Skeletal muscle cell (primary cell): ENCODE measurements at regions not wholly inside any gene's neighbourhood (a gene's known extent, or its start where the extent isn't known, plus 50 kb on each side); places are given as distances from the start of the nearest gene placed in this dataset.
"Not testable (repeated sequence)": the region's sequence is repeated elsewhere in the genome, so short reads cannot be mapped to it uniquely, and the experiment has no call there.

Experiments used
- DNase-seq: peaks from one replicate; pipeline ENCODE4 v3.0.0-alpha.2; 2010; ENCODE audit warnings: low read depth
- H3K4me3 ChIP-seq: 2 replicates; pipeline ENCODE4 v1.5.1; 2011; ENCODE audit warnings: low read depth, mild to moderate bottlenecking, control low read depth, low read length, moderate library complexity

DNA sequence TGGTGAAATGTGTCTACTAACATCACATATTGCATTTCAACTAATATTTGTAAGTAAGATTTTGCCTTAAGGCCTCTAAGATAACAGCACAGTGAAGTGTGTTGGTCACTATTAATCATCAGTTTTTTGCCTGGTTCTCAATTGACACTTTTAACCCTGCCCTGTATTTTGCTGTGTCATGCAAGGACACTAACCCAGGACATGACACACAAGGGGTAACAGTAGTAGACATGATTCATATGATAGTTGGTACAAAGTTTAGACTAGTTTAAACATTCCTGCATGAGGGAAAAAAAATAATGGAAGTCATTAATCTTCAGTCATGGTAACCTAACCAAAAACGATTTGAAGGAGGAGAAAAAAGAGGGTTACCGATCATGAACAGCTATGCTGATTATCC, 207.0 kb downstream of the DEPDC1B start:
- H3K4me3 ChIP-seq = no peak overlapping the region
- DNase-seq = no peak

DNA sequence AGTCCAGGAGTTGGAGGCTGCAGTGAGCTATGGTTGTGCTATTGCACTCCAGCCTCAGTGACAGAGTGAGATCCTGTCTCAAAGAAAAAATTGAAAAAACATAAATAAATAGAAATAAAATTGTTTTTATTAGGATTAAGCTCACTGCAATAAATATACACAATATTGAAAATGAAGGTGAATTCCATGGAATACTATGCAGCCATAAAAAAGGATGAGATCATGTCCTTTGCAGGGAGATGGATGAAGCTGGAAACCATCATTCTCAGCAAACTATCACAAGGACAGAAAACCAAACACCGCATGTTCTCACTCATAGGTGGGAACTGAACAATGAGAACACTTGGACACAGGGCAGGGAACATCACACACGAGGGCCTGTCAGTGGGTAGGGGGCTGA, 207.6 kb downstream of the DEPDC1B start:
- H3K4me3 ChIP-seq, DNase-seq: not testable (repeated sequence)

DNA sequence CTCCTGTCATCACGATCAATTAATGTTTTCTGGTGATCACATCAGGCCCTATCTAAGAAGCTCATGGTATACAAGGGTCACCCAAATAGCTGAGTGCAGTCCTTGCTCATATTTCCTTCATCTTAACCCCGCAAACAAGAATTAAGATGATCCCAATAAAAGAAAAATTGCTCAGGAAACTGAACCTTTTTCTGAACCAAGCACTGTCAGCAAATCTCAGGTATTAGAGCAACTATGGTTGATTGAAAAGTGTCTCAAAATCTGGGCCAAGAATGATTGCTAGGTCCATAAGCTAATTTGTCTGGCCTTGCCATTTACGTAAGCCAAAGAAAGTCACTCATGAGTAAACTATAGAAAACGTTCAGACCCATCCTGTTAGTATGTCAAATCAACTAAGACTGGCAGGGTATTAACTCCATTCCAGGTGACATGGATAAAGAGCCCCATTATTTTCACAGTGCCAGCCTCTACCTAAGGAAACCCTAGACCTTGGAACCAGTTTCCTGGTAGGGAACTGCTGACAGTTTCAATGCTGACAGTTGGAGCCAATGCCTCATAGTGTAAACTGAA, 209.3 kb downstream of the DEPDC1B start:
- DNase-seq = no peak
- no peak overlapping the region for H3K4me3 ChIP-seq

DNA sequence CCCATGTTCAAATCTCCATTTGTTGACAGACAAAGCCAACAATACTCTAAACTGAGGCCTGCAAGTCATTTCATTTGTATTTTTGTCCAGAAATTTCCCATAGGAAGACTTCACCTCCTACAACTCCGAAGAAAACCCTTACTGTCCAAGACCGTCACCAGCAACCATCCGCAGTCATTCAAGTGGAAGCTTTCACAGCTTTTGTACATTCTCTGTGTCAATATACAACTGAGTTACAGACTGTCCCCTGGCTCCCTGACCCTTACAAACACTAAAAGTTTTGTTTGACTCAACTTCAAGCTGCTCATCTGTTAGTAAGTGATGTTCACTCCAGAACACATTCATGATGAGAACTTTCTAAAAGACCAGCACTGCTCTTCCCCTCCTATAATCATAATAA, 210.1 kb downstream of the DEPDC1B start:
- no peak overlapping the region for H3K4me3 ChIP-seq
- no peak for DNase-seq

DNA sequence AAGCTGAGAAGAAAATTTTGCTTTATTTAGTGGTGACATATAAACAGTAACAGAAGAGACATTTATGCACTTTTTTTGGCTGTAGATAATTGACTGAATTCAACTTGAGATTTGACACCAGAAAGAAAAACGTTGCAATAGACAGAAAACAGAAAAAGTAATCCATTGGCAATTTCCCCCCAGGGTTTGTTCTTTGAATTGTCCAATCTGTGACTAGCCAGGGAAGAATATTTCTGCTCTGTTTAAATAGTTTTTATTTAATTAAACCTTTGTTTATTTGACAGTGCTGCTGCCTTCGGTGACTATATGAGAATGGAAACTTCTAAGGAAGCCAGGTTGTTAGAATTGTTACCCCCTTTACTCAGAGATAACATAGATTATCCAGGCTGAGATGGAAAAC, 210.6 kb downstream of the DEPDC1B start:
- no peak overlapping the region for H3K4me3 ChIP-seq
- DNase-seq = no peak

DNA sequence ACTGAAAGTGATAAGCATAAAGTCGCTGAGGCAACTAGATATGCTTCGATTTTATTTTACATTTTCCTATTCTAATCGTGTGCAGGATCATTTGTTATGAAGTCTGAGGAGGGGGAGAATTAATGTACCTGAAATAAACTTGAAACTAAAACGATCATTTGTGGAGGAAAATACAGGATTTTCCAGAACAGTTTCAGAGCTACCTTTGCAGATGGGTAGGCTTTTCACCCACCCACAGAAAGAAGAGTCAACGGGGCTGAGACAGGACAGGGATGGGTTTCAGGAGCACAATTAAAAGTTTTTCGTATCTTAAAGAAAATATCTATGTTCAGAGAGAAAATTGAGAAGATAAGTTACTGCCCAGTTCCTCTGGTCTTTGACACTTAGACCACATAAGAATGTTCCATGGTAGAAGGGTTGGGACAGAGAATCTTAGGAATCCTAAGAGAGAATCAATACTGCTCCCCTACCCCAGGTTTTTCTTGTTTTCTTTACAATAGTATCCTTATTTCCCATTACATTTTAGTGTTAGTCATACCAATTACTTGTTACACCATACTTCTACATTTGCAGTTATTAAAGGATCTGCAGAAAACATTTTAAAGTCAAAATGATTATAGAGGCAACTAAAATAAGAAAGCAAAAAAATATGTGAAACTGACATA, 211.4 kb downstream of the DEPDC1B start:
- H3K4me3 ChIP-seq = peak overlapping the region; percentile 22
- DNase-seq = peak; percentile 25

DNA sequence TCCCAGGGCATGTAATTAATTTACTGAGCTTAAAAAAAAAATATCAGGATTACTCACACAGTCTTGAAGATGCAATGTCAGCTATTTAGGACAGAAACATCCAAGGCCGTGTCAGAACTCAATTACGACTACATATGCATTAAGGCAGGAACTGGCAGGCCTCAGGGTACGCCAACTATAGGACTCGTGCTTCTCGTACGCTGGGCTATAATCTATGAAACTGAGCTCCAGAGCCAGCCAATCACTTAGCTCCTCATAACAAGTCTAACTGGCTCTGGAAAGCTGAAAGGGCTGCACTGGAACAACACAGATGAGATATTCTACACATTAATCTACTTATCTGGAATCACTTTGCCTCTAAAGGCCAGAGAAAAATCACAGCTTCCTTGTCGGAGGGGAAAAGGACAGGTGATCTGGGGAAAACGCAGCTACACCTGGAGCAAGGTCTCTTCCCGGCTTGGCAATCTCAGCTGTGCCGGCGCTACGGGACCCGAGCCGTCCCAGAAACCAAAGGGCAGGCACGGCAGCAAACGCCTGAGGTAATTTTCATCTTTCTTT, 212.0 kb downstream of the DEPDC1B start:
- DNase-seq = no peak
- peak overlapping the region; percentile 22 for H3K4me3 ChIP-seq

DNA sequence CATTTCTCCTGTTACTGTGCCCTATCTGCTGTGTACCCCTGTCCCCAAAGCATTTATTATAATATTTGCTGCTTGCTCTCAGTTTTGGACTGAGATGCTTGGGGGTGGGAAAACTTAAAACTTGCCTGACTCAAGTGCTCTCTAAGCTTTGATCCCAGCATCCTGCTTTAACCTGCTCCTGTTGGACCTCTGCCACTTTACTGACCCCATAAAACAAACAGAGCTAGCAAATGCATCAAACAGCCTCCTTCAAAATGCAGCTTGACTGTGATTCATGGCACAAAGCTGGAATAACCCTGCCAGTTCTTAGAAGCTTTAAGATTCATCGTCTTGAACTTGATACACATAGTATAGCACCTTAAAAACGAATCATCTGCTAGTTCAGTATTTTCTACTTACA, 212.5 kb downstream of the DEPDC1B start:
- DNase-seq = no peak
- H3K4me3 ChIP-seq = no peak overlapping the region

DNA sequence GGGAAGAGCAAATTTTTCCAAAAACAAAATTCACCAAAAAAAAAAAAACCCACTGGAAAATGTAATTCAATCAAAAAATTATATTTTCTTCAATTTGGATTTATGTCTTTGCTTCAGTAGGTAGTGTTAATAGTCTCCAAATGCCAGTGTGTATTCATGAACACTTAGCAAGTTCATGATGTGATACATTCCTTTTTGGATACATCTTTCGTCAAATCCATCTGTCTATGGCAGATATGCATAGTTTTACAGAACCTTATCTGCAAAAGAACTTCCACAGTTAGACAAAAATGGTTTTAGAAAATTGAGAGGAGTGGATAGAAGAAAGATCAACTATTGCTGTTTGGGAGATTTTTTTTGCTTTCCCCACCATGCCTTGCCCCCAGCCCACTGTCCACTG, 214.6 kb downstream of the DEPDC1B start:
- no peak overlapping the region for H3K4me3 ChIP-seq
- no peak for DNase-seq

DNA sequence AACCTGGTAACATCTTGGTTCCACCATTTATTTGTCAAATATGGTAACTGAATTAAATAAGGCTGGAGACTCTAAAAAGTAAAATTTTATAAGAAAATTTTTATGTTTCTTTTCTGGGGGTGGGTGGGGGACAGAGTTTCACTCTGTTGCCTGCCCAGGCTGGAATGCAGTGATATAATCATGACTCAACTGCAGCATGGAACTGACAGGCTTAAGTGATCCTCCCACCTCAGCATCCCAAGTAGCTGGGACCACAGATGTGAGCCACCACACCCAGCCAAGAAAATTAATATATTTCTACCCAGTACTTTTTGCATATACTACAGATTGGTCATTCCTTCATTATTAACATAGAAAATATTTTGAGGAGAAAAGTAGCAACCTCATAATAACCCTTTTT, 216.9 kb downstream of the DEPDC1B start:
- DNase-seq = no peak
- no peak overlapping the region for H3K4me3 ChIP-seq

DNA sequence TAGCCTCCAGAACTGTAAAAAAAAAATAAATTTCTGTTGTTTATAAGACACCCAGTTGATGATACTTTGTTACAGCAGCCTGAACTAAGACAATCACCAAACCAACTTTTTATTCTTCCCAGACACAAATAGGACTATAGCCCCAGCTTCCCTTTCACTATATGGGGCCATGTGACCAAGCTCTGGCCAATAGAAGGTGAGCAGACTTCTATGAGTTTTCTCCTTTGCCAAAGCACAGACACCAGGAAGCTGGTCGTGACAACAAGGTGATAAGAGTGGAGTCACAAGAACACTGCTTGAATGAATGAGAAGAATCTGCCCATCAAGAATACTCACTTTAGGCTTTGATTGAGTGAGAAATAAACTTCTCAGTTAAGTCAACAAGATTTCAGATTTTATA, 217.7 kb downstream of the DEPDC1B start:
- no peak for DNase-seq
- H3K4me3 ChIP-seq = no peak overlapping the region

DNA sequence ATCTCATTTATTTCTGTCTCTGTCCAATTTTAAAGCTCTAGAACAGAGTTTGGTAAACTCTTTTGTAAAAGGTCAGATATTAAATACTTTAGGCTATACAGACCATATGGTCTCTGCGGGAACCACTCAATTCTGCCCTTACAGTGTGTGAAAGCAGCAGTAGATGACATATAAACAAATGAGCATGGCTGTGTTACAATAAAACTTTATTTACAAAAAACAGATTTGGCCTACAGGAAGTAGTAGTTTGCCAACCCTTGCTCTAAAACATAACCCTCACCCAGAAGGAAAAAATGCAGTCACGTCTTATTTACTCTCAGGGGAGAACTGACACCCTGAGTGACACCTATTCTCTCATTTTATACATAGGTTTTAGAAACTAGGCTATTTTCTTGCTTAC, 220.4 kb downstream of the DEPDC1B start:
- H3K4me3 ChIP-seq = no peak overlapping the region
- no peak for DNase-seq

DNA sequence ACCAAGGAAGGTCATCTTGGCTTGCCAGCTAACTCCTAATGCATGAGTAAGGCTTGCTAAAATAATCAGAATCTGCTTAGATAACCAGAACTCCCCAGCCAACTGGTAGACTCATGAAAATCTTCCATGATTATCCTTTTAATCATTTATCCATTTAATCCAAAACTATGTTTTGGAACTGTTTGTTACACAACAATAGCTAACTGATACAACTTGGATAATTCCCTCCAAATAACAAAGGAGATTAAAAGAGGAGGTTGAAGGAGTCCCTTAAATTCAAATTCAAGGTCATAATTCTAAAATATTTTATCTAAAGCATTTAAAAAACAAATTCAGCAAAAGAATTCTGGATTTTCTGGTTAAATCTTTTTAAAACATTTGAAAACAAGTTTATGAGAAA, 222.1 kb downstream of the DEPDC1B start:
- H3K4me3 ChIP-seq = no peak overlapping the region

DNA sequence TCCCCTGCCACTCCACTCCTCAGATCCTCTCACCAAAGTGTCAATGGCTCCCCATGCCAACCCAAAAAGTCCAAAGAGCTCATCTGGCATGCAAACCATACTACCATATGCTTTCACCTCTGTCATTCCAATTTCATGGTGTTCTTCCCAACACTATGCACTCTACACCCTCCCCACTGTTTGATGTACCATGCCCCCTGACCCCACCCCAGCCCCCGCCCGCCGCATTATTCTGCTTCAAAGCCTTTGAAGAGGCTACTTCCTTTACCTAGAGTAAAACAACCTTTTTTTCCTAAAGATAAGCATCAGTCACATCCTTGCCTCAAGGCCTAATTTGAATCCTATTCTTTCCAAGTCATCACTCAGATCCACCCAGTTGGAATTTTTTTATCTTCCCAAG, 226.3 kb downstream of the DEPDC1B start:
- no peak for DNase-seq
- no peak overlapping the region for H3K4me3 ChIP-seq

More for the DNA sequence above, 222.1 kb downstream of the DEPDC1B start:
- no peak for DNase-seq

DNA sequence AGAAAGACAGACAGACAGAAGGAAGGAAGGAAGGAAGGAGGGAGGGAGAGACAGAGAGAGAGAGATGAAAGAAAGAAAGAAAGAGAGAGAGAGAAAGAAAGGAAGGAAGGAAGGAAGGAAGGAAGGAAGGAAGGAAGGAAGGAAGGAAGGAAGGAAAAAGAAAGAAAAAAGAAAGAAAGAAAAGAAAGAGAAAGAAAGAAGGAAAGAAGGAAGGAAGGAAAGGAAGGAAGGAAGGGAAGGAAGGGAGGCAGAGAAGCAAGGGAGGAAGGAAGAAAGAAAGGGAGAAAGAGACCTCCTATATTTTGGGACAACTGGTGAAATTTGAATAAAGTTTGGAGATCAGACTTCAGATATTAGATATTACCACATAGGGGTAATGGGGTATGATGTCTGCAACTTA, 226.9 kb downstream of the DEPDC1B start:
- DNase-seq, H3K4me3 ChIP-seq: not testable (repeated sequence)

DNA sequence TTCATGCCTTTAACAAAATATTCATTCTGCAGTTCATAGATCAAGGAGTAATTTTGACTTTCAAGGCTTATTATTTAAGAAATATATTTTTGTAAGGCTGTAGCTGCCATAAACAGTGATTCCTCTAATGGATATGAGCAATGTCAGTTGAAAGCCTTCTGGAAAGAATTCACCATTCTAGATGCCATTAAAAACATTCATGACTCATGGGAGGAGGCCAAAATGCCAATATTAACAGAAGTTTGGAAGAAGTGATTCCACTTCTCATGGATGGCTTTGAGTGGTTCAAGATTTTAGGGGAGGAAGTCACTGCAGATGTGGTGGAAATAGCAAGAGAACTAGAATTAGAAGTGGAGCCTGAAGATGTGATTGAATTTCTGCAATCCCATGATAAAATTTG, 229.1 kb downstream of the DEPDC1B start:
- DNase-seq = no peak
- H3K4me3 ChIP-seq = no peak overlapping the region

DNA sequence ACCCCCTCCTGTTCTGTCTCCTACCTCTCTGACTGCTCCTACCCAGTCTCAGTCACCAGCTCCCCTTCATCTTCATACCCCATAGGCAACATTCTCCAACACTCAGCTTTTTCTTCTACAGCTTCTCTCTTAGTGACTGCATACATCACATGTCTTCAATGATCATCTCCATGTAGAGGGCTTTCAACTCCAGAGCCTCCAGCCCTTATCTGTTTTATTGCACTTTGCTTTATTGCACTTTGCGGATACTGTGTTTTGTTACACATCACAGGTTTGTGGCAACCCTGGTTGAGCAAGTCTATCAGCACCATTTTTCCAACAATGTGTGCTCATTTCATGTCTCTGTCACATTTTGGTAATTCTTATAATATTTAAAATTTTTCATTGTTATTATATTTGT, 230.7 kb downstream of the DEPDC1B start:
- H3K4me3 ChIP-seq = no peak overlapping the region
- DNase-seq = no peak

DNA sequence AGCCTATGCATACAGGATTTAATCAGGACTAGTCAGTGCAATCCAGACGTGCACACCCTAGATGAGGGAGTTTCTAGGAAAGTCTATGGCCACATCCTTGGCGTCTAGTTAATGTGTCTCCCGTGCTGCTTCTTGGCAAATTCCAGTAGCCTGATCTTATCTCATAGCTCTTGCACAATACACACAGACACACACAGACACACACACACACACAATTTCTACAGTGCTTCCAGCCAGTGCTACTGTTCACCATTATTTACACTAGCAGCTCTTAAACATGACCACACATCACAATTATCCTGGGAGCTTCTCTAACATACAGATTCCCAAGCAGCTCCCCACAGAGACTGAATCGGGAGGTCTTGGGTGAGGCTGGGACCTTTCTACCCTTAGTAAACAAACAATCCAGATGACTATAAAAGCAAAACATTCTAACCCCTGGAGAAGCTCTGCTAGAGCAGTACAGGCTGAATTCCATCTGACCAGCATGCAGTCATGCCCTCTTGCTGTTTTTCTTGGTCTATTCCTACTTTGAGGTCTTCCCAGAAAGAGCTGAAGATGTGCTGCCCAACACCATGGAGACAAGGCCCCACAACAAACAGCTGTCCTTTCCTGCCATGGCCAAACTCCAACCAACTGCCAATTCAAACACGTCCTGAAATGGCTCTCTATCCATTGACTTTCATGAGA, 236.6 kb downstream of the DEPDC1B start:
- peak; percentile 38 for DNase-seq
- no peak overlapping the region for H3K4me3 ChIP-seq

DNA sequence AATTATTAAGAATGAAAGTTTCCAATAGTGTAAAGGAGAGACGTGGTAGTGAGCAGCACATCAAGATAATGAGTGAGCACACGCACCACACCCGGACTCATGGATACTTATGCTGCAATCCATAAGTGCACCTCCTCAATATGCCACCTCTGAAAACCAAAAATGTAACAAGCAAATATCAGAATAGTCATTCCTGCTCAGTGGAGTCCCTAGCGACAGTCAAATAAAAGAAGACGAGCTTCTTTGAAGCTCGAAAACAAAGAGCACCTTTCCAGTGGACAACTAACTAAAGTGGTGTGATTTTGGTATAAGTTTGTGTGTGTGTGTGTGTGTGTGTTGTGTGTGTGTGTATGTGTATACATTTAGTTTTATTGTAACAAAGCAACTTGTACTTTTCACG, 241.3 kb downstream of the DEPDC1B start:
- DNase-seq = no peak
- H3K4me3 ChIP-seq = no peak overlapping the region

DNA sequence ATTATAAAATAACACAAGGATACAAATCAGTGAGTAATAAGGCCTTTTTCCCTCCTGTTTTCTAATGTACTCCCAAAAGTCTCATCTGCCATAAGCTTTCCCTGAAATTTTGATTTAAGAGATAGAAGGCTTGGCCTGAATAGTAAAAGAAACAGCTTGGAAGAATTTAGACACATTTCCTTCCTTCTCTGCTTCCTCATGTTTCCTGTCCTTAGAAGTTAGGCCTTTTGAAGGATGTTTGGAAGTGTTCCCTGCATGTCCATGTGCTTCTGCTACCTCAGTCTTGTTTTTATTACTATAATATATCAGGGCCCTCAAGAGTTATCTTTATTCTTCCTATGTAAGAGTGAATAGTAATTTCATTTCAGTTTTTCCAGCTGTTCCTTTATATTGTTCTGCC, 242.7 kb downstream of the DEPDC1B start:
- no peak overlapping the region for H3K4me3 ChIP-seq
- no peak for DNase-seq

DNA sequence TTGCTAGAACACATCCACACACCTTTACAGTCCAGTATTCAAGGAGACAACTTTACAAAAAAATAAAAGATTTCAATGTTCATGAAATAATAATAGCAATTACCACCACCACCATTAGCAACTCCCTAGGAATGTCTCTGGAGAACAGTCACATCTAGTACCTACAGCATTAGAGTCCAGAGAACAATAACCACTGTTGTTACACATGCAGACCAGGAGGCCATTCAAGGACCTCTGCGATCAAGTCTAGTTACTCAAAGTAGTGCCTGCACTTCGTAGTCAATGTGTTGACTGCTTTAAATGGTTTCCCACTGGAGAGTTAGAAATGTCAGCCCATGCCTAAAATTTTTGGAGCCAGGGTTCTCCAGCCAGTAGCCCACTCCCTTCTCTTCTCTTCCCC, 244.4 kb downstream of the DEPDC1B start:
- peak; percentile 4 for DNase-seq
- H3K4me3 ChIP-seq = no peak overlapping the region
